HEK293 (cell line): ENCODE measurements at regions not wholly inside any gene's neighbourhood (a gene's known extent, or its start where the extent isn't known, plus 50 kb on each side); places are given as distances from the start of the nearest gene placed in this dataset.

ENCODE experiments used
- CTCF ChIA-PET: fragments of 350-600 bp; formaldehyde crosslinking; extraction: SDS; loops from one replicate; lab custom pipeline; 2021; ENCODE audit warnings: antibody characterized with exemption; lab: Yijun Ruan, JAX
- POLR2A ChIA-PET: fragments of 300-600 bp; formaldehyde crosslinking; extraction: SDS; loops from one replicate; lab custom pipeline; 2020; ENCODE audit warnings: antibody characterized with exemption, inconsistent platforms; lab: Yijun Ruan, JAX
- H3K27ac ChIP-seq: fragments of 200-500 bp; sonication (Bioruptor generic); 2 replicates; pipeline ENCODE4 v1.5.1; 2014; ENCODE audit warnings: low read depth, low read length, control low read depth, inconsistent platforms; ENCODE audit errors: extremely low read depth
- H3K36me3 ChIP-seq, 2 experiments: fragments of 200-500 bp in 1 of 2; sonication (Bioruptor generic) in 1 of 2; 1 replicate in 1 of 2; 2 replicates in 1 of 2; pipeline ENCODE4 v1.5.1; 2014 to 2017; ENCODE audit warnings: inconsistent platforms in 2 of 2, low read length in 2 of 2; ENCODE audit not compliant: control insufficient read depth in 2 of 2, insufficient read depth in 1 of 2
- H3K4me1 ChIP-seq: fragments of 200-500 bp; sonication (Bioruptor generic); 2 replicates; pipeline ENCODE4 v1.5.1; 2014; ENCODE audit warnings: mild to moderate bottlenecking, low read length, inconsistent platforms; ENCODE audit not compliant: control insufficient read depth, insufficient read depth
- H3K4me3 ChIP-seq: 2 replicates; pipeline ENCODE4 v1.5.1; 2011; ENCODE audit warnings: low read depth, mild to moderate bottlenecking, control low read depth, low read length, moderate library complexity
- H3K9me3 ChIP-seq: fragments of 200-500 bp; sonication (Bioruptor generic); 2 replicates; pipeline ENCODE4 v1.5.1; 2014; ENCODE audit warnings: low read depth, low read length, inconsistent platforms; ENCODE audit not compliant: control insufficient read depth, insufficient read depth
- BCL11A ChIP-seq: fragments of 450-650 bp; formaldehyde crosslinking; IDR thresholded peaks from 2 replicates; pipeline ENCODE4 v1.5.1; 2016; ENCODE audit warnings: low read depth, missing biosample characterization, missing genetic modification characterization
- KLF16 ChIP-seq: fragments of 450-650 bp; formaldehyde crosslinking; IDR thresholded peaks from 2 replicates; pipeline ENCODE4 v1.5.1; 2017; ENCODE audit warnings: missing biosample characterization, missing genetic modification characterization
- PATZ1 ChIP-seq: fragments of 450-650 bp; formaldehyde crosslinking; IDR thresholded peaks from 2 replicates; pipeline ENCODE4 v1.5.1; 2016; ENCODE audit warnings: missing biosample characterization, missing genetic modification characterization
- PRDM1 ChIP-seq: fragments of 450-650 bp; formaldehyde crosslinking; IDR thresholded peaks from 2 replicates; pipeline ENCODE4; 2016; ENCODE audit warnings: missing biosample characterization, missing genetic modification characterization
- PRDM10 ChIP-seq: fragments of 450-650 bp; formaldehyde crosslinking; IDR thresholded peaks from 2 replicates; pipeline ENCODE4 v1.5.1; 2016; ENCODE audit warnings: missing biosample characterization, missing genetic modification characterization
- ZBTB20 ChIP-seq: fragments of 450-650 bp; formaldehyde crosslinking; IDR thresholded peaks from 2 replicates; pipeline ENCODE4 v1.5.1; 2016; ENCODE audit warnings: missing biosample characterization, missing genetic modification characterization
- ZBTB49 ChIP-seq: fragments of 450-650 bp; formaldehyde crosslinking; IDR thresholded peaks from 2 replicates; pipeline ENCODE4 v1.5.1; 2016; ENCODE audit warnings: missing biosample characterization, missing genetic modification characterization, low read depth
- ZNF132 ChIP-seq: fragments of 450-650 bp; formaldehyde crosslinking; IDR thresholded peaks from 2 replicates; pipeline ENCODE4 v1.5.1; 2017; ENCODE audit warnings: missing biosample characterization, missing genetic modification characterization, borderline replicate concordance
- ZNF146 ChIP-seq: fragments of 450-650 bp; formaldehyde crosslinking; IDR thresholded peaks from 2 replicates; pipeline ENCODE4 v1.5.1; 2016; ENCODE audit warnings: missing biosample characterization, missing genetic modification characterization
- ZNF211 ChIP-seq: fragments of 450-650 bp; formaldehyde crosslinking; IDR thresholded peaks from 2 replicates; pipeline ENCODE4 v1.5.1; 2016; ENCODE audit warnings: low read depth, missing biosample characterization, missing genetic modification characterization
- ZNF292 ChIP-seq: fragments of 450-650 bp; formaldehyde crosslinking; IDR thresholded peaks from 2 replicates; pipeline ENCODE4 v1.5.1; 2016; ENCODE audit warnings: low read depth, missing biosample characterization, missing genetic modification characterization, borderline replicate concordance
- ZNF366 ChIP-seq: fragments of 450-650 bp; formaldehyde crosslinking; conservative IDR thresholded peaks from 2 replicates; pipeline ENCODE4 v1.5.1; 2016; ENCODE audit warnings: missing biosample characterization, missing genetic modification characterization
- ZNF426 ChIP-seq: fragments of 450-650 bp; formaldehyde crosslinking; IDR thresholded peaks from 2 replicates; pipeline ENCODE4 v1.5.1; 2017; ENCODE audit warnings: missing biosample characterization, missing genetic modification characterization, mild to moderate bottlenecking, inconsistent platforms, moderate library complexity
- ZNF677 ChIP-seq: fragments of 450-650 bp; IDR thresholded peaks from 2 replicates; pipeline ENCODE4 v1.5.0; 2018; ENCODE audit warnings: missing biosample characterization, mild to moderate bottlenecking, missing genetic modification characterization, moderate library complexity
- ZNF707 ChIP-seq: fragments of 450-650 bp; formaldehyde crosslinking; IDR thresholded peaks from 2 replicates; pipeline ENCODE4 v1.5.1; 2016; ENCODE audit warnings: missing biosample characterization, missing genetic modification characterization
- ZNF747 ChIP-seq: fragments of 450-650 bp; formaldehyde crosslinking; IDR thresholded peaks from 2 replicates; pipeline ENCODE4 v1.5.1; 2016; ENCODE audit warnings: missing biosample characterization, missing genetic modification characterization
- ZNF843 ChIP-seq: fragments of 450-650 bp; formaldehyde crosslinking; IDR thresholded peaks from 2 replicates; pipeline ENCODE4 v1.5.1; 2016; ENCODE audit warnings: missing biosample characterization, missing genetic modification characterization
- ZSCAN16 ChIP-seq: fragments of 450-650 bp; formaldehyde crosslinking; IDR thresholded peaks from 2 replicates; pipeline ENCODE4 v1.5.1; 2016; ENCODE audit warnings: missing biosample characterization, missing genetic modification characterization
- ZSCAN5A ChIP-seq: fragments of 450-650 bp; formaldehyde crosslinking; IDR thresholded peaks from 2 replicates; pipeline ENCODE4 v1.5.1; 2016; ENCODE audit warnings: missing biosample characterization, missing genetic modification characterization
- TF ChIP-seq, protein P1 (sequence below): fragments of 450-650 bp; formaldehyde crosslinking; IDR thresholded peaks from 2 replicates; pipeline ENCODE4 v1.5.1; 2016; ENCODE audit warnings: missing biosample characterization, missing genetic modification characterization
- TF ChIP-seq, protein P2 (sequence below): fragments of 450-650 bp; formaldehyde crosslinking; conservative IDR thresholded peaks from 2 replicates; pipeline ENCODE4 v1.5.1; 2016; ENCODE audit warnings: low read depth, missing biosample characterization, missing genetic modification characterization

GRCh38 chr5:30831123-30831522 lies 362.4 kb upstream of the CDH6 start:
- Histone ChIP-seq H3K4me1 (no peaks in the 10 kb centered on the region), H3K27ac (no peak overlapping the region), H3K36me3 (no peaks in the 10 kb centered on the region), H3K4me3 (no peak overlapping the region), H3K9me3 (no peaks in the 10 kb centered on the region)
- ChIA-PET CTCF (interaction anchor here (0.5 to 0.7 kb wide), 2 partner anchors 68 to 238 kb away, joined by 3 read pairs; no protein-coding TSS in a partner anchor), POLR2A (no interaction called here)
- TF ChIP-seq ZNF132 (tag by site-specific recombination) (no peak), ZNF747 (no peak), PRDM1 (tag by site-specific recombination) (no peak), ZBTB49 (tag by site-specific recombination) (no peak), KLF16 (no peak), ZSCAN5A (no peak), ZNF843 (tag by site-specific recombination) (no peak), ZSCAN16 (tag by site-specific recombination) (no peak), PRDM10 (tag by site-specific recombination) (no peak), PATZ1 (tag by site-specific recombination) (no peak), ZNF677 (tag by site-specific recombination) (no peak), BCL11A (no peak)
- TF ChIP-seq, protein P1, sequence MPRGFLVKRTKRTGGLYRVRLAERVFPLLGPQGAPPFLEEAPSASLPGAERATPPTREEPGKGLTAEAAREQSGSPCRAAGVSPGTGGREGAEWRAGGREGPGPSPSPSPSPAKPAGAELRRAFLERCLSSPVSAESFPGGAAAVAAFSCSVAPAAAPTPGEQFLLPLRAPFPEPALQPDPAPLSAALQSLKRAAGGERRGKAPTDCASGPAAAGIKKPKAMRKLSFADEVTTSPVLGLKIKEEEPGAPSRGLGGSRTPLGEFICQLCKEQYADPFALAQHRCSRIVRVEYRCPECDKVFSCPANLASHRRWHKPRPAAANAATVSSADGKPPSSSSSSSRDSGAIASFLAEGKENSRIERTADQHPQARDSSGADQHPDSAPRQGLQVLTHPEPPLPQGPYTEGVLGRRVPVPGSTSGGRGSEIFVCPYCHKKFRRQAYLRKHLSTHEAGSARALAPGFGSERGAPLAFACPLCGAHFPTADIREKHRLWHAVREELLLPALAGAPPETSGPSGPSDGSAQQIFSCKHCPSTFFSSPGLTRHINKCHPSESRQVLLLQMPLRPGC, result no peak

DNA sequence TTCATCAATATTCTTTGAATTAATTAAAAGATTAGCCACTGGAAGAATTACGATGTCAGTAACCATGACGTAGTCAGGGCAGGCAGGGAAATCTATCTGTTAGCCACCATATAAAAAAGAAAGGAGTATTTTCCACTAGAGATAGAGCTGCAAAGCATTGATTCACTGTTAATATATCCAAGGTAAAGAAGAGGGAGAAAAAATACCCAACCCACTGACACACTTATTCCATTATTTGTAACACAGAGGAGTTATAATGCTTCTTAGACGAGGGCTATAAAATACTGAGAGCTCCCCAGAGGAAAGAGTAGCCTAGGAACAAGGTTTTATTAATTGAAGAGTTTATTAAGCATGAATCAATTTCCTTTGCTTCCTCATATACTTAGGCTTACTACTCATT lies 382.2 kb upstream of the CDH6 start:
- Histone ChIP-seq H3K4me1 (no peaks in the 10 kb centered on the region), H3K27ac (no peak overlapping the region), H3K36me3 (no peaks in the 10 kb centered on the region), H3K9me3 (no peaks in the 10 kb centered on the region), H3K4me3 (no peak overlapping the region)
- no peak for TF ChIP-seq ZNF707 (tag by site-specific recombination)
- no peak for TF ChIP-seq ZNF292 (tag by site-specific recombination)
- no peak for TF ChIP-seq ZNF426 (tag by site-specific recombination)
- TF ChIP-seq ZNF146 (tag by site-specific recombination), result no peak
- TF ChIP-seq ZNF366 (tag by site-specific recombination), result no peak
- TF ChIP-seq, protein P2, sequence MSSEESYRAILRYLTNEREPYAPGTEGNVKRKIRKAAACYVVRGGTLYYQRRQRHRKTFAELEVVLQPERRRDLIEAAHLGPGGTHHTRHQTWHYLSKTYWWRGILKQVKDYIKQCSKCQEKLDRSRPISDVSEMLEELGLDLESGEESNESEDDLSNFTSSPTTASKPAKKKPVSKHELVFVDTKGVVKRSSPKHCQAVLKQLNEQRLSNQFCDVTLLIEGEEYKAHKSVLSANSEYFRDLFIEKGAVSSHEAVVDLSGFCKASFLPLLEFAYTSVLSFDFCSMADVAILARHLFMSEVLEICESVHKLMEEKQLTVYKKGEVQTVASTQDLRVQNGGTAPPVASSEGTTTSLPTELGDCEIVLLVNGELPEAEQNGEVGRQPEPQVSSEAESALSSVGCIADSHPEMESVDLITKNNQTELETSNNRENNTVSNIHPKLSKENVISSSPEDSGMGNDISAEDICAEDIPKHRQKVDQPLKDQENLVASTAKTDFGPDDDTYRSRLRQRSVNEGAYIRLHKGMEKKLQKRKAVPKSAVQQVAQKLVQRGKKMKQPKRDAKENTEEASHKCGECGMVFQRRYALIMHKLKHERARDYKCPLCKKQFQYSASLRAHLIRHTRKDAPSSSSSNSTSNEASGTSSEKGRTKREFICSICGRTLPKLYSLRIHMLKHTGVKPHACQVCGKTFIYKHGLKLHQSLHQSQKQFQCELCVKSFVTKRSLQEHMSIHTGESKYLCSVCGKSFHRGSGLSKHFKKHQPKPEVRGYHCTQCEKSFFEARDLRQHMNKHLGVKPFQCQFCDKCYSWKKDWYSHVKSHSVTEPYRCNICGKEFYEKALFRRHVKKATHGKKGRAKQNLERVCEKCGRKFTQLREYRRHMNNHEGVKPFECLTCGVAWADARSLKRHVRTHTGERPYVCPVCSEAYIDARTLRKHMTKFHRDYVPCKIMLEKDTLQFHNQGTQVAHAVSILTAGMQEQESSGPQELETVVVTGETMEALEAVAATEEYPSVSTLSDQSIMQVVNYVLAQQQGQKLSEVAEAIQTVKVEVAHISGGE (tag by site-specific recombination), result no peak
- TF ChIP-seq ZNF211 (tag by site-specific recombination), result no peak
- no peak for TF ChIP-seq ZBTB20 (tag by site-specific recombination)
- ChIA-PET POLR2A (no interaction called here), CTCF (no interaction called here)
